T-cell (primary cell): ENCODE measurements at regions not wholly inside any gene's neighbourhood (a gene's known extent, or its start where the extent isn't known, plus 50 kb on each side); places are given as distances from the start of the nearest gene placed in this dataset.
"Not testable (repeated sequence)": the region's sequence is repeated elsewhere in the genome, so short reads cannot be mapped to it uniquely, and the experiment has no call there.

Experiments
- ATAC-seq, 4 experiments: fragments of 200-7000 bp in 3 of 4; fragments of 150-1000 bp in 1 of 4; cut with Tn5 transposase; replicated peaks in 1 of 4; 1 replicate in 3 of 4; 2 replicates in 1 of 4; pipeline ENCODE4 v1.10.0; 2021; ENCODE audit warnings: moderate library complexity in 3 of 4, mild to moderate bottlenecking in 2 of 4, moderate number of reproducible peaks in 1 of 4
- CTCF ChIA-PET, 2 donors: fragments of 300-600 bp; sonication (Branson Sonifier 250); formaldehyde crosslinking; loops; one replicate each; lab custom pipeline; 2022; ENCODE audit warnings: antibody characterized with exemption in 2 of 2; lab: Charles Lee
- POLR2A ChIA-PET, 2 donors: fragments of 300-600 bp; sonication (Branson Sonifier 250); formaldehyde crosslinking; loops; one replicate each; lab custom pipeline; 2022; ENCODE audit warnings: antibody characterized with exemption in 2 of 2; lab: Charles Lee
- DNase-seq, 35 experiments: peaks; one replicate each; pipeline versions ENCODE4 v3.0.0 to v3.0.0-alpha.2; 2013 to 2023
- H3K27ac ChIP-seq: one replicate; pipeline ENCODE4 v1.5.1; 2013; ENCODE audit warnings: low read length
- H3K27me3 ChIP-seq, 2 experiments: replicated peaks in 1 of 2; 1 replicate in 1 of 2; 2 replicates in 1 of 2; pipeline versions ENCODE4 v1.6.1 to v1.7.0; 2013; ENCODE audit warnings: low read length in 1 of 2, mixed read lengths in 1 of 2; ENCODE audit not compliant: control insufficient read depth in 2 of 2, insufficient read depth in 2 of 2; ENCODE audit errors: extremely low read depth in 1 of 2
- H3K36me3 ChIP-seq, 2 donors: 1 replicate in 1 of 2; 2 replicates in 1 of 2; pipeline versions ENCODE4 v1.6.1 to v1.7.0; 2013; ENCODE audit warnings: low read length in 1 of 2; ENCODE audit not compliant: control insufficient read depth in 2 of 2, insufficient read depth in 1 of 2; ENCODE audit errors: extremely low read depth in 1 of 2
- H3K4me1 ChIP-seq, 2 experiments: 1 replicate in 1 of 2; 2 replicates in 1 of 2; pipeline versions ENCODE4 v1.6.1 to v1.7.0; 2013; ENCODE audit warnings: low read length in 2 of 2, mixed read lengths in 1 of 2; ENCODE audit not compliant: insufficient read depth in 2 of 2, control insufficient read depth in 1 of 2; ENCODE audit errors: extremely low read depth in 1 of 2
- H3K4me3 ChIP-seq, 2 donors: 1 replicate in 1 of 2; 2 replicates in 1 of 2; pipeline versions ENCODE4 v1.5.1 to v1.7.0; 2013; ENCODE audit warnings: mild to moderate bottlenecking in 2 of 2, low read length in 1 of 2, moderate library complexity in 1 of 2; ENCODE audit not compliant: control insufficient read depth in 1 of 2; ENCODE audit errors: extremely low read depth in 1 of 2
- H3K9me3 ChIP-seq: 2 replicates; pipeline ENCODE4 v1.7.0; 2013
- H3K27ac Mint-ChIP-seq, 2 donors: one replicate each; pipeline ENCODE4 v1.8.0; 2020 to 2021; ENCODE audit warnings: mild to moderate bottlenecking in 2 of 2, mixed read lengths in 2 of 2
- H3K27me3 Mint-ChIP-seq, 2 donors: one replicate each; pipeline ENCODE4 v1.8.0; 2021 to 2022; ENCODE audit warnings: mixed read lengths in 2 of 2
- H3K36me3 Mint-ChIP-seq: one replicate; pipeline ENCODE4 v1.8.0; 2021; ENCODE audit warnings: mixed read lengths
- H3K4me1 Mint-ChIP-seq, 3 donors: one replicate each; pipeline ENCODE4 v1.8.0; 2020 to 2022; ENCODE audit warnings: mixed read lengths in 3 of 3, mild to moderate bottlenecking in 1 of 3
- H3K4me3 Mint-ChIP-seq, 3 donors: one replicate each; pipeline ENCODE4 v1.8.0; 2020 to 2022; ENCODE audit warnings: mild to moderate bottlenecking in 3 of 3, mixed read lengths in 3 of 3, moderate library complexity in 3 of 3
- H3K9me3 Mint-ChIP-seq, 3 donors: one replicate each; pipeline ENCODE4 v1.8.0; 2020 to 2022; ENCODE audit warnings: mixed read lengths in 3 of 3
- WGBS: methylation state at CpG from one replicate; pipeline ENCODE4 v1.1.5; 2013; ENCODE audit warnings: missing lambda C conversion rate; ENCODE audit not compliant: insufficient coverage; 5-methylcytosine and 5-hydroxymethylcytosine counted together

DNA sequence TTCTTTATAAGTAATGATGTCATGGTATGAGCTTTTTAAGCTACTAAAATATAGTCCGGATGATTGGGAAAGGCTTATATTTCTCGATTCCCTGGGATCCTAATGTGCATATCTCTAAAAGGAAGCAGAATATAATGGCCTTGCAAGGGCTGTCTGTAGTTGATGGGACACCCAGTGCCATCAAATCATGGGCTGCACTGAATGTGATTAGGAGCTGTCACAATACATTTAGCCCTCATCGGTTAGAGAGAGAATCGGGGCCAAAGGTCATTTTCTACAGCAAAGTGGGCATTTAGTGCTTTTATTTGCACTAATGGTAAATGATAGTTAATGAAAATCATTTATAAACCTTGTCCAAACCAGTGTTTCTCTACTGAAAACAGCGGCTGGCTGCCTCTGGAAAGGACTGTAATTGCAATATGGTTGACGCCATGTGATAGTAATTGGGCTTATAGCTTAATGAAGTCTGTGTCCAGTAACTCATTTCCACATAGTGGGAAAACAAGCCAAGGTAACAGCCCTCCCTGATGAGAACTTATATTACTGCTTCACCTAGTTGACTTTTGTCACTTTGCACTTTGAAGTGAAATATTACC, 265.0 kb upstream of the AZI2 start:
- Mint-ChIP-seq H3K4me1 (no peaks in the 10 kb centered on the region), H3K9me3 (no peaks in the 10 kb centered on the region), H3K36me3 (no peaks in the 10 kb centered on the region), H3K27me3 (no peaks in the 10 kb centered on the region), H3K27ac (no peak overlapping the region), H3K4me3 (no peak overlapping the region)
- H3K4me3 ChIP-seq, result no peak overlapping the region
- ChIA-PET POLR2A (no interaction called here), CTCF (no interaction called here)
- no peaks in the 10 kb centered on the region for H3K4me1 ChIP-seq
- 88% methylated on average over 3 of the region's 6 CpGs for WGBS
- H3K27me3 ChIP-seq, result no peaks in the 10 kb centered on the region
- H3K27ac ChIP-seq, result no peak overlapping the region
- ATAC-seq, result no peak
- no peaks in the 10 kb centered on the region for H3K36me3 ChIP-seq
- no peaks in the 10 kb centered on the region for H3K9me3 ChIP-seq
- no peak for DNase-seq

GRCh38 chr3:28615071-28615470, 266.4 kb upstream of the AZI2 start:
- no CpG with 5 or more reads among the region's 5 CpGs for WGBS
- Mint-ChIP-seq H3K27me3 (no peaks in the 10 kb centered on the region), H3K9me3 (no peaks in the 10 kb centered on the region), H3K4me1 (no peaks in the 10 kb centered on the region), H3K4me3 (no peak overlapping the region), H3K27ac (no peak overlapping the region), H3K36me3 (no peaks in the 10 kb centered on the region)
- Histone ChIP-seq H3K9me3 (no peaks in the 10 kb centered on the region), H3K36me3 (no peaks in the 10 kb centered on the region), H3K4me1 (no peaks in the 10 kb centered on the region), H3K27me3 (no peaks in the 10 kb centered on the region), H3K4me3 (no peak overlapping the region), H3K27ac (no peak overlapping the region)
- DNase-seq (no peak), ATAC-seq (no peak)
- ChIA-PET CTCF (no interaction called here), POLR2A (no interaction called here)

DNA sequence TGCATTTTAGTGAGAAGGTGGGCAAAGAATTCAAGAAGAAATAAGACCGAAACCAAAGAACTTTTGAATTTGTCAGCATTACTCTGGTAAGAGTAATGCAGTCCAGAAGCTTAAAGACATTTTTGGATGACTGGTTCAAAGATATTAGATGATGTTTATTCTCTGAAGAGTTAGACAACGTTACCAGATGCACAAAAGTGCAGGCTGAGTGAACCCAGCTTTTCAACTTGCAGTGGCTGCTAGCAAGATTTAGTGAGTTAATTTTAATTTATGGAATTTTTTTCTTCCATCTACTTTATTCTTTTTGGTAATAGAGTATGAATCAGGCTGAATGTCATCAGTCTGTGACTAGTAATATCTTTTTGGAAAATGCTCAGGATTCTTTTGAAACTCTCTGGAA, 267.3 kb upstream of the AZI2 start:
- no peak overlapping the region for H3K27ac Mint-ChIP-seq
- ATAC-seq (no peak), DNase-seq (no peak)
- CTCF ChIA-PET, result no interaction called here
- H3K4me3 Mint-ChIP-seq, result no peak overlapping the region
- no peaks in the 10 kb centered on the region for H3K4me1 Mint-ChIP-seq
- POLR2A ChIA-PET, result interaction anchor here in 1 of 2 donors (0.6 kb wide), 1 partner anchor 48 kb away, joined by 3 read pairs; no protein-coding TSS in a partner anchor
- H3K4me1 ChIP-seq, result no peaks in the 10 kb centered on the region
- H3K27ac ChIP-seq, result no peak overlapping the region
- no peaks in the 10 kb centered on the region for H3K27me3 Mint-ChIP-seq
- H3K9me3 ChIP-seq, result no peaks in the 10 kb centered on the region
- H3K27me3 ChIP-seq, result no peaks in the 10 kb centered on the region
- no peaks in the 10 kb centered on the region for H3K36me3 Mint-ChIP-seq
- no peaks in the 10 kb centered on the region for H3K36me3 ChIP-seq
- 80% methylated on average over 1 of the region's 2 CpGs for WGBS
- H3K9me3 Mint-ChIP-seq, result no peaks in the 10 kb centered on the region
- no peak overlapping the region for H3K4me3 ChIP-seq

DNA sequence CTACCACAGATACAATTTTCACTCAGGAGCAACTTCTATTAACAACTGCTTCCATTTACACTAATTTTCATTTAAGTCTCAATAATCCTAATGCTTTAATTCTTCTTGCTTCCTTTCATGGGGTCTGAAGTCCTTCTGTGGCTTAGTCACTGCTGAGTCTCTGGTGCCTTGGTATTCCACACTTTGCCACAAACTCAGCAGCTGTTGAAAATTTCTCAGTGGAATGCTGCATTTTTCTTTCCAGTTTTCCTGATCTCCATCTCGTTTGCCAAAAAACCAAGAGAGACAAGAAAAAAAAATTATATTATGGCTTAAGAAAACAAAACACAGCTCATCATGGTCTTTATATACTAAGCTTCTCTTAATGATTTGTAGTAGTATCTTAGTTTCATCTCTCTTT, 269.2 kb upstream of the AZI2 start:
- Histone ChIP-seq H3K27me3 (no peaks in the 10 kb centered on the region), H3K9me3 (no peaks in the 10 kb centered on the region), H3K4me1 (no peaks in the 10 kb centered on the region), H3K36me3 (no peaks in the 10 kb centered on the region), H3K27ac (no peak overlapping the region), H3K4me3 (no peak overlapping the region)
- no peaks in the 10 kb centered on the region for H3K36me3 Mint-ChIP-seq
- POLR2A ChIA-PET, result no interaction called here
- no peak for DNase-seq
- no peak overlapping the region for H3K4me3 Mint-ChIP-seq
- H3K4me1 Mint-ChIP-seq, result no peaks in the 10 kb centered on the region
- peaks cover 0 to 5% (median 0%) of the 10 kb centered on the region in 3 donors for H3K9me3 Mint-ChIP-seq
- H3K27me3 Mint-ChIP-seq, result no peaks in the 10 kb centered on the region
- CTCF ChIA-PET, result interaction anchor here in 1 of 2 donors (0.6 kb wide), 1 partner anchor 1395 kb away, joined by 3 read pairs; no protein-coding TSS in a partner anchor
- ATAC-seq, result no peak
- H3K27ac Mint-ChIP-seq, result no peak overlapping the region
- WGBS, result no CpG with 5 or more reads among the region's 1 CpG

DNA sequence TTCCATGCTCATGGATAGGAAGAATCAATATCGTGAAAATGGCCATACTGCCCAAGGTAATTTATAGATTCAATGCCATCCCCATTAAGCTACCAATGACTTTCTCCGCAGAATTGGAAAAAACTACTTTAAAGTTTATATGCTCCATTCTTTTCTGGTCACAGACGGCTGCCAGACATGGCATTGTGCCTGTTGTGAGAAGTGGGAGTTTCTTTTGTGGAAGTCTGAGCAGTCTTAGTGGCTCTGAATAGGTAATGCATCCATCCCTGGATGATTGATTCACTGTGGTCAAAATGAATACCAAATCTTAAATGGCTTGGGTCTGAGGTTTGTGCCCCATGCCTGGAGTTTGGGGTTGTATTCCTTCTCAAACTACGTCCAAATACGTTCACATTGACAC, 274.5 kb upstream of the AZI2 start:
- Mint-ChIP-seq H3K27ac (no peak overlapping the region), H3K9me3 (peaks cover 0 to 5% (median 2%) of the 10 kb centered on the region in 3 donors), H3K4me3 (no peak overlapping the region), H3K4me1 (no peaks in the 10 kb centered on the region), H3K27me3 (no peaks in the 10 kb centered on the region), H3K36me3 (no peaks in the 10 kb centered on the region)
- ATAC-seq (no peak), DNase-seq (no peak)
- CTCF ChIA-PET, result no interaction called here
- POLR2A ChIA-PET, result no interaction called here
- Histone ChIP-seq H3K9me3 (no peaks in the 10 kb centered on the region), H3K27me3 (no peaks in the 10 kb centered on the region), H3K27ac (no peak overlapping the region), H3K4me1 (no peaks in the 10 kb centered on the region), H3K36me3 (no peaks in the 10 kb centered on the region), H3K4me3 (no peak overlapping the region)
- no CpG with 5 or more reads among the region's 5 CpGs for WGBS

- ChIA-PET CTCF (no interaction called here), POLR2A (no interaction called here)
- no peaks in the 10 kb centered on the region for H3K27me3 Mint-ChIP-seq
- Histone ChIP-seq H3K9me3 (no peaks in the 10 kb centered on the region), H3K4me3 (no peak overlapping the region), H3K4me1 (no peaks in the 10 kb centered on the region), H3K27ac (no peak overlapping the region), H3K36me3 (no peaks in the 10 kb centered on the region), H3K27me3 (no peaks in the 10 kb centered on the region)
- WGBS, result 60% methylated on average over 1 of the region's 3 CpGs
- no peak overlapping the region for H3K4me3 Mint-ChIP-seq
- no peak for ATAC-seq
- no peak for DNase-seq
- H3K4me1 Mint-ChIP-seq, result no peaks in the 10 kb centered on the region
- H3K9me3 Mint-ChIP-seq, result peaks cover 0 to 5% (median 2%) of the 10 kb centered on the region in 3 donors
- H3K36me3 Mint-ChIP-seq, result no peaks in the 10 kb centered on the region
- no peak overlapping the region for H3K27ac Mint-ChIP-seq
Measured at GRCh38 chr3:28624084-28624483, 275.5 kb upstream of the AZI2 start.

DNA sequence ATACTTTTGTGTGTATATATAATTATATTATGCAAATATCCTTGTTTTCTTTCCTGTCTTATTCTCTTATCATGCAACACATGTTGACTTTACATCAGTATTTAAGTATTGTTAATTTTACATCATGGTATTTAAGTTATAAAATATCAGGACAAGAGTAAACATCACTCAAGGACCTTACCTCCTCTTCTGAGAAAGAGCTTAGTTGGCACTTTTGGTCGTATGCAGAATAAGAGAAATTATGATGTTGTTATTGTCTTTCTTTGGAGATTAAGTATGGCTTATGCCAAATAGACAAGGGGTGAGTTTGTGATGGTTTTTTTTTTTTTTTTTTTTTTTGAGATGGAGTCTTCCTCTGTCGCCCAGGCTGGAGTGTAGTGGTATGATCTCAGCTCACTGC, 279.2 kb upstream of the AZI2 start:
- not testable (repeated sequence) for H3K27me3 Mint-ChIP-seq

More for the DNA sequence above, 279.2 kb upstream of the AZI2 start:
- H3K9me3 ChIP-seq, H3K27ac ChIP-seq, CTCF ChIA-PET, ATAC-seq, H3K4me3 ChIP-seq, H3K27ac Mint-ChIP-seq, H3K4me1 ChIP-seq, H3K36me3 ChIP-seq, H3K9me3 Mint-ChIP-seq, H3K4me1 Mint-ChIP-seq, DNase-seq, POLR2A ChIA-PET, H3K4me3 Mint-ChIP-seq, H3K36me3 Mint-ChIP-seq, H3K27me3 ChIP-seq: not testable (repeated sequence)
- WGBS, result no CpG with 5 or more reads among the region's 2 CpGs
